DND-41 (cell line): ENCODE measurements at regions not wholly inside any gene's neighbourhood (a gene's known extent, or its start where the extent isn't known, plus 50 kb on each side); places are given as distances from the start of the nearest gene placed in this dataset.

Experiments
- ATAC-seq: fragments of 200-7000 bp; cut with Tn5 transposase; 3 replicates; pipeline ENCODE4 v1.9.1; 2021; ENCODE audit warnings: low read depth; ENCODE audit not compliant: insufficient read depth
- DNase-seq: peaks from one replicate; pipeline ENCODE4 v3.0.0-alpha.2; 2020
- H2AFZ ChIP-seq: 2 replicates; pipeline ENCODE4 v1.6.0; 2012; ENCODE audit warnings: low read depth, low read length
- H3K27ac ChIP-seq: 2 replicates; pipeline ENCODE4 v1.5.1; 2012; ENCODE audit warnings: low read length, inconsistent platforms
- H3K27me3 ChIP-seq: fragments of 200-600 bp; sonication (generic); 2 replicates; pipeline ENCODE4 v1.6.0; 2012; ENCODE audit warnings: low read length, mild to moderate bottlenecking, inconsistent platforms; ENCODE audit not compliant: insufficient read depth, poor library complexity
- H3K36me3 ChIP-seq: 2 replicates; pipeline ENCODE4 v1.5.1; 2012; ENCODE audit warnings: low read length, inconsistent platforms; ENCODE audit not compliant: insufficient read depth
- H3K4me1 ChIP-seq: 2 replicates; pipeline ENCODE4 v1.5.1; 2012; ENCODE audit warnings: mild to moderate bottlenecking, low read length; ENCODE audit not compliant: insufficient read depth
- H3K4me2 ChIP-seq: 2 replicates; pipeline ENCODE4 v1.6.0; 2012; ENCODE audit warnings: mild to moderate bottlenecking, moderate library complexity, low read length, inconsistent platforms; ENCODE audit not compliant: insufficient read depth
- H3K4me3 ChIP-seq, 2 experiments: fragments of 200-600 bp in 1 of 2; shearing (Covaris generic) in 1 of 2; 2 replicates each; pipeline ENCODE4 v1.5.1; 2012 to 2016; ENCODE audit warnings: inconsistent platforms in 2 of 2, low read length in 2 of 2, mild to moderate bottlenecking in 2 of 2, low read depth in 1 of 2, moderate library complexity in 1 of 2
- H3K79me2 ChIP-seq: 2 replicates; pipeline ENCODE4 v1.6.0; 2012; ENCODE audit warnings: low read length, inconsistent platforms; ENCODE audit not compliant: insufficient read depth
- H3K9ac ChIP-seq: 2 replicates; pipeline ENCODE4 v1.6.0; 2012; ENCODE audit warnings: low read depth, mild to moderate bottlenecking, inconsistent platforms, low read length, moderate library complexity
- H3K9me3 ChIP-seq: 2 replicates; pipeline ENCODE4 v1.5.1; 2012; ENCODE audit warnings: low read length, moderate library complexity, mild to moderate bottlenecking, inconsistent platforms; ENCODE audit not compliant: insufficient read depth, severe bottlenecking
- H4K20me1 ChIP-seq: 2 replicates; pipeline ENCODE4 v1.6.0; 2012; ENCODE audit warnings: low read length; ENCODE audit not compliant: insufficient read depth
- CTCF ChIP-seq: IDR thresholded peaks from 2 replicates; pipeline ENCODE4 v1.5.1; 2012; ENCODE audit warnings: borderline replicate concordance, low read length, moderate library complexity, mild to moderate bottlenecking; ENCODE audit not compliant: poor library complexity, severe bottlenecking; ENCODE audit errors: extremely low read depth
- EZH2 ChIP-seq: IDR thresholded peaks from 3 replicates; pipeline ENCODE4 v1.6.1; 2012; ENCODE audit warnings: borderline replicate concordance, low read depth, mild to moderate bottlenecking, moderate library complexity, low read length, inconsistent platforms; ENCODE audit not compliant: severe bottlenecking

DNA sequence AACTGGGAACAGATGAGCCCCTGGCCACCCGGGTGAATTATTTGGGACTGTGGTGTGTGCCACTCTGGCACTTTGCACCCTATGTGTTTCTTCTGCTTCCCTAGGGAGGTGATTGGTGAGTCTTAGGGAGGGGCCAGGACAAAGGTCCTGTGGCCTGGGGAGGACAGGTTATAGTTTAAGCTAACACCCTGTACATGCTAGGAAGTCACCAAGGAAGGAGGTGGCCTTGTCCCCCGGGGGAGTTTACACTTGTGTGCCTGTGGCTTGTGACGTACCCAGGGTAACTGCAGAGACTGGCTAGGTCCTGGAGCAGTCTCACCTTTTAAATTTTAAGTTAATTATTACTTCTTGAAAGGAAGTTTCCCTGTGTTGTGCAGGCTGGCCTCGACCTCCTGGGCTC is 196.2 kb downstream of the BAMBI start:
- H3K4me1 ChIP-seq, result no peaks in the 10 kb centered on the region
- no peak overlapping the region for H3K4me3 ChIP-seq

DNA sequence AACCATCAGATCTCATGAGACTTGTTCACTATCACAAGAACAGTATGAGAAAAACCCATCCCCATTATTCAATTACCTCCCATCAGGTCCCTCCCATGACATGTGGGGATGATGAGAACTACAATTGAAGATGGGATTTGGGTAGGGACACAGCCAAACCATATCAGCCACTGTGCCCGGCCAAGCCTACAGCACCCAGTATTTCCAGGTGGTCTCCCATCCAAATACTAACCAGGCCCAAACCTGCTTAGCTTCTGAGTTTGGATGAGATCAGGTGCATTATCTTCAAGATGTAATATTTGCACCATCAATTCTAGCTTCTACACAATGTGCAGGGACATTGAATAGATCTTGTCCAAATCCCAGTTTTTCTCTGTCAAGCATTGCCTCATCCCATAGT is 196.9 kb downstream of the BAMBI start:
- Histone ChIP-seq H3K4me1 (no peaks in the 10 kb centered on the region), H3K27me3 (peaks cover 11% of the 10 kb centered on the region), H2AFZ (no peak overlapping the region), H3K9ac (no peak overlapping the region), H3K79me2 (no peaks in the 10 kb centered on the region), H3K36me3 (no peaks in the 10 kb centered on the region), H3K27ac (no peak overlapping the region), H4K20me1 (no peaks in the 10 kb centered on the region), H3K4me2 (no peak overlapping the region), H3K4me3 (no peak overlapping the region), H3K9me3 (no peaks in the 10 kb centered on the region)
- TF ChIP-seq CTCF, result no peak
- no peak for TF ChIP-seq EZH2
- ATAC-seq (no peak), DNase-seq (no peak)

More for the DNA sequence above, 196.2 kb downstream of the BAMBI start:
- DNase-seq (no peak), ATAC-seq (no peak)
- Histone ChIP-seq H3K79me2 (no peaks in the 10 kb centered on the region), H3K27me3 (peaks cover 6% of the 10 kb centered on the region), H3K9me3 (no peaks in the 10 kb centered on the region), H3K9ac (no peak overlapping the region), H3K36me3 (no peaks in the 10 kb centered on the region), H4K20me1 (no peaks in the 10 kb centered on the region), H2AFZ (no peak overlapping the region), H3K4me2 (no peak overlapping the region), H3K27ac (no peak overlapping the region)
- TF ChIP-seq EZH2 (no peak), CTCF (no peak)

- no peak overlapping the region for H3K9ac ChIP-seq
- no peaks in the 10 kb centered on the region for H3K36me3 ChIP-seq
- TF ChIP-seq CTCF, result no peak
- TF ChIP-seq EZH2, result no peak
- no peak overlapping the region for H2AFZ ChIP-seq
- ATAC-seq (no peak), DNase-seq (no peak)
- H3K27me3 ChIP-seq, result peaks cover 14% of the 10 kb centered on the region
- no peak overlapping the region for H3K27ac ChIP-seq
- H3K9me3 ChIP-seq, result no peaks in the 10 kb centered on the region
- H3K4me2 ChIP-seq, result no peak overlapping the region
- H3K79me2 ChIP-seq, result no peaks in the 10 kb centered on the region
- no peaks in the 10 kb centered on the region for H4K20me1 ChIP-seq
- no peak overlapping the region for H3K4me3 ChIP-seq
- H3K4me1 ChIP-seq, result no peaks in the 10 kb centered on the region
Observed at GRCh38 chr10:28875549-28876081, 198.3 kb downstream of the BAMBI start.
